HPDE6-E6E7 (cell line): ENCODE measurements at regions not wholly inside any gene's neighbourhood (a gene's known extent, or its start where the extent isn't known, plus 50 kb on each side); places are given as distances from the start of the nearest gene placed in this dataset.

Experiments used
- DNase-seq: peaks from one replicate; pipeline ENCODE4 v3.0.0; 2011; ENCODE audit warnings: missing footprints; ENCODE audit errors: extremely low spot score

DNA sequence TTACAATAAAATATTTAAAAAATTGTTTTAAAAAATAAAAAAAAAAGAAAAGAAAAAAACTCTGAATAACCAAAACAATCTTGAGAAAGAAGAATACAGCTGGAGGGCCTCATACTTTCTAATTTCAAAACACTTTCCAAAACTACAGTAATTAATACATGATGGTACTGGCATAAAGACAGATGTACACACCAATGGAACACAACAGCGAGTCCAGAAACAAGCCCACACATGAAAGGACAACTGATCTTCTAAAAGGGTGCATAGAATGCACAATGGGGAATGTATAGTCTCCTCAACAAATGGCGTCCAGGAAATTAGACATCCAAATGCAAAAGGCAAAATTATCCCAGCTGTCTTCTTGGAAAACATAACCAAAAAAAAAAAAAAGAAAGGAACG lies 99.6 kb downstream of the LURAP1L start:
- no peak for DNase-seq

DNA sequence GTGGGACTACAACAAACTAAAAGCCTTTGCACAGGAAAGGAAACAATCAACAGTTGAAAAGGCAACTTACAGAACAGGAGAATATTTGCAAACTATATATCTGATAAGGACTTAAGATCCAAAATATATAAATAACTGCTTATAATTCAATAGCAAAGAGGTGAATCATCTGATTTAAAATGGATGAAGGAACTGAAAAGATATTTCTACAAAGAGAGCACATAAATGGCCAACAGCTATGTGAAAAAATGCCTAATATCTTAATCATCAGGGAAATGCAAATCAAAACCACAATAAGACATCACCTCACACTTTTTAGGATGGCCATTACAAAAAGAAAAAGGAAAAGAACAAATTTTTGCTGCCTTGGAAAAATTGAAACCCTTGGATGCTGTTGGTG lies 100.4 kb downstream of the LURAP1L start:
- DNase-seq: no peak

DNA sequence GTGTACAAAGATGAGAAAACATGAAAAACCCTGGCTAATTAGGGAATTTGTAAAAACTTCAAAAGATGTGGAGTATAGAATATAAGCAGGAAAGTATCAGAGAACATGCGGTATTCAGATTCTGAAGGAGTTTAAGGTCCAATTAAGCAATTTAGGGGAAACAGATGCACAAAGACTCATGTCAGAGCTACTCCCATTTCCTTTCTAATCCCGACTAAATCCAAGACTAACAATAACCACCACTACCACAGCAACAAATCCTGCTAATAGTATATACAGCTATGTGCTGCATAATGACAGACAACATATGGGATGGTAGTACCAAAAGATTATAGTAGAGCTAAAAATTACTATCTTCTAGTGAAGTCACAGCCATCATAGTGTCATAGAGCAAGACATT lies 102.1 kb downstream of the LURAP1L start:
- no peak for DNase-seq

DNA sequence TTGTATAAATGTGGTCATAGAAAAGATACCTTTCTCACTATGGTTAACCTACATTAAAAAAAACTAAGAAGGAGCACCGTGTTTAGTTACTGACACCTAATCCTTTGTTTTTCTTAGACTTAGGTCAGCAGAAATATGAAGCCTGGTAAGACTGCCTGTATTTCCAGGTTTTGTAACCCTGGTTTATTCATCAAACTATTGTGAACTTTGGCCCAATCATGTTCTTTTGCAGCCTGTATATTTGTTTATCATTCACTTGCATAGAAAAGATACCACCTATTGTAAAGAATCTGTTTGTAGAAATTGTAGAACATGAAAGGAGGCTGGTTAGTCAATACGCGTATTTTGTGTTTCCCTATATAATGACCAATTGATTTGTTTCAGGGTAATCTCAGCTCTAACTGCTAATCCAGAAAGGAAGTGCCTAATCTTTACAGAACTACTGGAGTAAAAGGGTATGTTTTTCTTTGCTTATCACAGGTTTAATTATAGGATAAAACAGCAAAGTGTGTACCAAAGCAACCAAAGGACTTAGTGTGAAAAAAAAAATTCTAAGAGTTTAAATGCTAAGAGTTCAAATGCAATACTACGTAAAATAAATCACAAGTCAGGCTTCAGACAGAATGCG lies 103.6 kb downstream of the LURAP1L start:
- DNase-seq: no peak

DNA sequence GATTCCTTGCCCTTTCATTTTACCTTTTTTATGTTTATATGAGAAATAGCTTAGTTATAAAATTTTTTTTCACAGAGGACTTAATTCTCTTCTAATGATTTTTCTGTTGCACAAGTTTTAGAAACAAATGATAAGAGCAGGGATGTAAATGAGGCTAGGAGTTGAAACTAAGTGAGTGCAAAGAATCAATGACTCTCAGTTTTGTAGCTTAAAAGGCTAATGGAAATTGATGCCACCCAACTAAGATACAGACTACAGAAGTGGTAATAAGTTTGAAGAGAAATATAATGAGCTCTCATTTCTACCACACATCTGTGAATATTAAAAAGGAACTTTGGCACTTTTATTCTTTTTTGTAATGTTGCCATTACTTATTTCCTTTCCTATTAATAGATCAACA lies 105.1 kb downstream of the LURAP1L start:
- DNase-seq: no peak

DNA sequence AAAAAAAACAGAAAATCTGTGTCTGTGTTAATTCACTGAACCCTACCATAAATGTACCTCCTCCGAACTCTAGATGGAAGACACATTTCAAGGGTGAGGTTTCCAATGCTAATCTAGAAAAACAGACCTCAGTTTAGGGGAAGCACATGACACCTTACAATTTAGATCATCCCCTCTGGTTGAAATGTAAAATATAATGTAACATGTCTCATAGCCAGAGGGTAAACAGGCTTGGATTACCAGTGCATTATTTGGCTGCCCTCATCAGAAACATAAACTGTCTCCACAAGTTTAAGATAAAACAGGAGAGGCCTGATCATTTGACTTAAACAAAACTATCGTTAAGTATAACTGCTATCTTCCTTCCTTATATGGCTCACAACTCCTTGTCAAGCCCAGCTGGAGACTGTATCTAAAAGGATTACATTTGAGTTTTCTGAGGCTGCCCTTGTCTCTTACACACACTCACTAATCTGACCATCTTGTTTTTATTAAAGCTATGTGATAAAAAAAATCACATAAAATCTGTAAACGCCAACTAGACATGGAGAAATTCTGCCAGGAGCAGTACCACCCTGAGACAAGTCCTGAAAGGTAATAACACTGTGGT lies 105.7 kb downstream of the LURAP1L start:
- no peak for DNase-seq

DNA sequence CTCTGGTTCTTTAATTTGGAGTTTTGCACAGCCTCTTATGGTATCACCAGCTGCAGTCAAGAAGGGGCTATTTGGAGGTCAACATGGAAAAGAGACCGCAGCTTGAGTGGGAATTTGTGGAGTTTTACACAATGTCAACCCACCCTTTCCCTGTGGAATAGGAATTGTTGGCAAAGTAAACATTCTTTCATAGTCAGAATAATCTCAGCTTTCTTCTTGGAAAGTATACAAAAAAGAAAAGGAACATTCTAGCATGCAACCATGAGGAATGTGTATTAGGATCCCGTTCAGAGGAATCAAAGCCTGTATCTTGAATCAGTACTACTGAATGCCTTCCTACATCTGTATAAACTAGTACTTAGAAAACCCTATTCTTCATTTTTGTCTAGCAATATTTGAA lies 107.6 kb downstream of the LURAP1L start:
- no peak for DNase-seq

DNA sequence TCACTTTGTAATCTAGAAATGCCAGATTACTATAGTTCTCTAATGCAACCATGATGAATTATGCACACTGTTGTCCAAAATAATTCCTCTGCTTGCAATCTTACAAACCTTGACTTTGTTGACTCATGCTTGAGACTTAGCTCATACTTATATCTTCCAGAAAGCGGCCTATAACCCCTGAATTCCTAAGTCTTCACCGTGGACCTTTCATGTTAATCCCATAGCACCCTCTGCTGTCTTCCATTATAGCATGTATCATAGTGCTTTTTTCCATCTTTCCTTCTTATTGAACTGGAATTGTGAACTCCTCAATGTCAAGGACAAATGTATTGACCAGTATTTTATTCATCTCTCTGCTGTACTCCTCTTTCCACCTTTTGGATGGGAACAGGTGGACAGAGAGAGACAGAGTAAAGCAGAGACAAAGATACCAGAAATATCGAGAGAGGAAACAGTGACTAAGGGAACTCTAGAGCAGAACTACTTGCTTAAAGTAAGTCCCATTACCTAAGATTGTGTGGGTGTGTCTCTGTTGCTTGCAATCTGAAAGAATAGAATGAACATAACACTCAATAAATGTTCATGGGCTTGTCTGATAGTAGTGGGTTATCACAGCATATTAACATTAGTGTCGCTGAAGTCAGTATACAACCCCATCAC lies 110.0 kb downstream of the LURAP1L start:
- peak; percentile 25 for DNase-seq

DNA sequence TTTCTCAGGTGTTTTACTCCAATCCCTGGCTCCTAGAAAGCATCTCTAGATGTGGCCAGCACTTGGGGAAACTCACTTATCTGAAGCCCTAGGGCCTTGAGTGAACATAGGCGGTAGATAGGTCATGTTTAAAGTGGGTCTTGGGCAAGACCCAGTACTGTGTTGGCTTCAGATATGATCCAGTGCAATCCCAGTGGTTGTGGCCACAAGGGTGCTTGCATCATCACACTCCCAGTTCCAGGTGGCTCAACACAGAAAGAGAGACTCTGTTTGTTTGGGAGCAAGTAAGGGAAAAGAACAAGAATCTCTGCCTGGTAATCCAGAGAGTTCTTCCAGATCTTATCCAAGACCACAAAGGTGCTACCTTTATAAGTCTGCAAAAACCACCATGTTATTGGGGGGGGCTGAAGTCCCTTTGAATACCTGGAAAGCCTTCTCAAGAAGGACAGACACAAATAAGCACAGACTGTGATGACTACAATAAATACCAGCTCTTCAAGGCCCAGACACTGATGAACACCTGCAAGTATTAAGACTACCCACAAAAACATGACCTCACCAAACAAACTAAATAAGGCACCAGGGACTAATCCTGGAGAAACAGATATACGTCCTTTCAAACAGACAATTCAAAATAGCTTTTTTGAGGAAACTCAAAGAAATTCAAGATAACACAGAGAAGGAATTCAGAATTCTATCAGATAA lies 114.7 kb downstream of the LURAP1L start:
- no peak for DNase-seq

DNA sequence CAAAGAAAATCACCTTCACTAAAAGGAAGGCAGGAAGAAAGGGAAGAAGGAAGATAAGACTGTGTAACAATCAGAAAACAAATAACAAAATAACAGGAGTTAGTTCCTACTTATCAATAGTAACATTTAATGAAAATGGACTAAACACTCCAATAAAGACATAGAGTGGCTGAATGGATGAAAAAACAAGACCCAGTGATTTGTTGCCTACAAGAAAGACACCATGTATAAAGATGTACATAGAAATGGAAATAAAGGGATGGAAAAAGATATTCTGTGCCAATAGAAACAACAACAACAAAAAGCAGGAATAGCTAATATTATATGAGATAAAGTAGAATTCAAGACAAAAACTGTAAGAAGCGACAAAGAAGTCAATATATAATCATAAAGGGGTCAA lies 116.8 kb downstream of the LURAP1L start:
- DNase-seq: no peak

DNA sequence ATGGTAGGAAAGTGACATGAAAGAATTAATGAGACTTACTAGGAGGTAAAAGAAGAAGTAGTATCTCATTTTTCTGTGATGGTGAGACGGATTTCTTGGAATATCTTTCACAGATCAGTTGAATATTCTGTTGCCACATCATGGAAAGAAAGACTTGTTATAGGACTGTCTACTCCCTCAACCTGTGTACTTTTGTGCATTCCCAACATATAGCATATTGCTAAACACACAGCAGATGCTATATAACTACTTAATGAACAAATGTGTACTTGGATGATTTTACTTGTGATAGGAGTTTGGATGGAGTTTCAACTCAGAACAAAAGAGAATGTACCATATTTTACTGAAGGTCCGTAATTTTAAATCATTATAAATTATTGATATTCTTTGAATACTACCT lies 128.5 kb downstream of the LURAP1L start:
- DNase-seq: no peak

DNA sequence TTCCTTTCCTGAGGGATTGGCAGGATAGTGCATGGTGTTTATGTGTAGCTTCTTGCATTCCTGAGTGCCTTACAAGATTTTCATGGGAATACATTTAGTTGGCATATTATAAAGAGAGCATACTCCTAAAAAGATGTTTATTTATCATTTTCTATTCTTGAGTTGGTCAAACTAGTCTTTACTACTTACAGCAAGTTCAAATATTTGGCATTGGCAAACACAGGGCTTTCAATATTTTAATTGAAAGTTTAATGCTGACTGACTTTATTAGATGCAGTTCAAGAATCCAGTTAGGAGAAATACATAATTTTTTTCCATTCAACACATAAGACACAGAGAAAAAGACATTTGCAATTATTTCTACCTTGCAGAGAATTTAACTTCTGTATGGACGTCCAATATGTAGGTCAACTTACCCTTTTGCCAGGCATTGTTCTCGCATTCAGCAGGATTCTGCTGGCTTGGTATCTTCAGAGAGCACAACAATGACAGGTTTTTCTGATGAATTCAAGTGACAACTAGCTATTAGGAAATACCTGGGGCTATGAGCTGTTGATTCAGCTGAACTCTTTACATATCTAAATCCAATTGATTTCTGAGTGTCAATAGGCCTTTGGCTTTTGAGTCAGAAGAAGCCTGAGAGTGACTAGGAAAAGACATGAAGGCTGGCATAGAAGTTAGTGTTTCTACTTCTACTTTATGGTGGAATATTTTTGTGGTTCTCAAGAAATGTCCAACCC lies 129.6 kb downstream of the LURAP1L start:
- no peak for DNase-seq

DNA sequence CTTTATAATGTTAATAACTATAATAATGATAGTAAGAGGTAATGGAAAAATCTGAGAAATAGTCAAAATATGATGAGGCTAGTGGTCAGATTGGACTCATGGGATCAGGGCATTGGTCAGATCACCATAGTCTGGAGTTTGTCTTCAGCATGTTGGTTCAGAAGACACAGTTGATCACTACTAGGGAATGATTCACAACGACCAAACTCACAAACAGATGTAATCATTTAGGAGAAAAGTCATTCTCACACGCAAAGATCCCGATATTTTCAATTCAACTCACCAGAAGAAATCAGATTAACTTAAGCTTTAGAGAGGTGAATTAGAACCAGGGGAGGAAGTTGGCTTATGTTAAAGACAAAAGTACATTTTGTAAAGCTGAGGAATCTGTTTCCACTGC lies 131.8 kb downstream of the LURAP1L start:
- no peak for DNase-seq

DNA sequence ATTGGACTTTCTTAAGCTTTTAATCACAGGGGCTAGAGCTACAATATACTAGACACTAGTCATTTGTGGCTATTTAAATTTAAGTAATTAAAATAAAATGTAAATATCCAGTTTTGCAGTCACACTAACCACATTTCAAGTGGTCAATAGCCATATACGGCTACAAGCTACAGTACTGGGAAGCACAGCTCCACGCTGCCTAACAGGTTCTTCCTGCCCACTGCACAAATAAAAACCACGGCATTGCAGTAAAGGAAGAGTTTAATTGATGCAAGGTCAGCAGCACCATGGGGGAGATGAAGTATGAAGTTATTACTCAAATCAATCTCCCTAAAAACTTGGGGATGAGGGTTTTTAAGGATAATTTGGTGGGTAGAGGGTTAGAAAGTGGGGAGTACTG lies 134.1 kb downstream of the LURAP1L start:
- no peak for DNase-seq

DNA sequence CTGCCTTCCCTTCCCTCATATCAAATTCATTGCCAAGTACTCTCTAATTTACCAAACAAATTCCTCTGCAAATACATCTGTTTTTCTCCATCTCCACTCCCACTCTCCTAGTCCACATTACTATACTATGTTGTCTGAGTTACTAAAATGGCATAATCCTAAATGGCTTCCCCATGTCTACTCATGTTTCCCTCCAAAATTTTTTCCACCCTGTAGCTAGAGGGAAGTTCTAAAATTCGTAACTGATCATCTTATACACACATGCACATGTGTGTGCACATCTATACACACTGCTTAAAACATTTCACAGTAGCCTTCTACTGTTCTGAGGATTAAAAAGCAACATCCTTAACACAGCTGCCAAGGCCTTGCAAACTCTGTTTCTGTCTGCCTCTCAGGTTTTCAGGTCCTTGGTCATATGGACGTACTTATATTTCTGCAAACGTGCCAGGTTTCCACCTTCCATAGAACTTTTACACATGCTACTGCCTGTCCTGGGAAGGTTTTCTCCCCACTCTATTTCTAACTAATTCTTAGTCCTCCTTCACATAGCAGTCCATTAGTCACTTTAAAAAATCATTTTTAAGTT lies 140.6 kb downstream of the LURAP1L start:
- no peak for DNase-seq

DNA sequence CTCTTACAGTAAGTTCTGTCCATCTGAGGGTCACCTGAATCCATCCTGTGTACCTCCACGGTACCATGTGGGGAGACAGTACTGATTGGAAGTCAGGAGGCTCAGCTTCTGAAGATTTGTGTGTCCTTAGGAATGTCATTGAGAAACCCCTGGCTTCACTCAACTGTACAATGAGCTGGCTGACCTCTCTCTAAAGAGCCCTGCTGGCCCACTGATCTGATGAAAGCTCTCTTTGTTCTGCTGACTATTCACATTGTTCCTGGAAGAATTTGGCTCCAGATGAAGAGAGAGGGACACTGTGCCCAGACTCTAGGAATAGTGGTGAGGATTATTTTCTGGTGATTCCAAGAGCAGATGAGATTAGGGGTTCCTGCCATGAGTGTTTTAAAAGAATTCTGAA lies 141.2 kb downstream of the LURAP1L start:
- no peak for DNase-seq

DNA sequence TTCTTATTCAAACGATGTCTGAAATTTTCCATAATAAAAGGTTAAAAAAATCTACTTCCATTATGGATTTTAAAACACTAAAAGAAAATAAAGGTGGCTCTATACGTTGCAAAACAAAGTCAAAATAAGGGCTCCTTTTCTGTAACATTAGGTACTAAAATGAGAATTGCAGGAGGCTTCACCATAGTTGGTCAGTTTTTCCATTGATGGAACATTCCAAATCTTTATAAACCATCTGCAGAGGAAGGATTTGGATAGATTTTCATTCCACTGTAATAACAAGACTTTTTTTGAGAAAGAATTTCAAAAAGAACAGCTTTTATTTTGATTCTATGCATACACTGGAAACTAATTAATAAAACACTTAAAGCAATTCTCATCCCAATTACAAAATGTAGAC lies 145.6 kb downstream of the LURAP1L start:
- no peak for DNase-seq

DNA sequence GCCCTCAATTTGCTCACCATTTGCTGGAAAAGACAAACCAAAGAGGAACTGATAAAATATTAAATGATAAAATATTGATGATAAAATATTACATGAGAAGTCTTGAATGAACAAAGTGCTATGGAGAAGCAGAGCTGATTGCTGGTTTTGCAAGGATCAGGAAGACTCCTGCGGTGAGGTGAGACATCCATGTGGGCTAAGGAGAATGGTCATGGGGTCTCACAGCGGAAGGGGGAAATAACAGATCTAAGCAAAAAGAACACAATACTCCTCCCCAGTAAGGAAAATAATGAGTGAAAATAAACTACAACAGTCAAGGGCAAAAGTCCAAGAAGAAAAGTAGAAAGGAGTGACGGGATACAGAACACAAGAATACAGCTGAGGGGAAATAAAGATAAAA lies 146.8 kb downstream of the LURAP1L start:
- DNase-seq: no peak

DNA sequence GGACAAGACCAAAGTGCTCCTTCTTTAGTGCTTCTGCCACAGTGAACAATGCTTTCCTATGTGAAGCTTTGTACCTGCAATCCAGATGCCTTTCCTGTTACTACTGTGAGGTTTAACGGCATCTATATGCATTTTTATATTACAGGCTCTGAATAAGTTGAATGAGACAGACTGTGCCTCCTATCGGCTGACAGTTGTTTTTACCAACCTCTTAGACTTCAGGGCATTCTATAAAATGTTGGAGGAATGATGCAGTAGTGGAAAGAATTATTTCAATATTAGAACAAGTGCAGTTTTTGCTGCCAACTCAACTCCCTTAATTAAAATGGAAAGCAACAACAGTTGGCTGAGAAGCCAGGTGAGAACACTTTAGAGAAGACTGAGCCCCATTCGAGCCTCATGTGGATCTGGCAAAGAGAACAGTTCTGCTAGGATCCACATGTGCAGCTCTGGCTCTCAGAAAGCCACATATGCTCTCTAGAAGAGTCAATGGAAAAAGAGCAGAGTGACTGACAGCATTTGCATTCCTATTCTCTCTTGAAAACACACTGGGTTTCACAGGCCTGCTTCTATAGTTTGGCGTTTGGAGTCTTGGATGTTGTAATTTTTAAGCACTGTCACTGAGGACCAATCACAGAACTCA lies 147.5 kb downstream of the LURAP1L start:
- DNase-seq: no peak

DNA sequence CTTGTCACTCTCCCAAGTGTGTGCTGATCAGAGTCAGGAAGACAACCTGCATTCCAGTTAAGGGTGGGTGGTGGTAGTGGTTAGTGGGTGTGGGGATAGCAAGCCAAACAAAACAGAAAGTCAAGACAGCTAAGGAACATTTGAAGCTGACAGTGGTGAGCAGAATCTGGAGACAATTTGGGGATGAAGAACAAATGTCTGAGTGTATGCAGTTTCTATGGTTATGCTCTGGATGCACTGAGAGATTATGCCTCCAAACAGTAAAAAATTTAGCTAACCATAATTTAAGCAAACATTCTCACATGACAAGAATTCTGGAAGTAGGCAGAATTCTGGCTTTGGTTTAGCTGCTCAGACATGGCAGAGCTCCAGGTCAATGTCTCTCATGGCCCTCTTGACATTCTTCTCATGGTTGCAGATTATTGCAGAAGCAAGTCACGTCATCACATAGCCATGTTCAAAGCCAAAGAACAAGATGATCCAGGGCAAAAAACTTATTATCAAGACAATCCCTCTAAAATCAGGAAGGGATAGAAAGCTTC lies 148.7 kb downstream of the LURAP1L start:
- DNase-seq: no peak

DNA sequence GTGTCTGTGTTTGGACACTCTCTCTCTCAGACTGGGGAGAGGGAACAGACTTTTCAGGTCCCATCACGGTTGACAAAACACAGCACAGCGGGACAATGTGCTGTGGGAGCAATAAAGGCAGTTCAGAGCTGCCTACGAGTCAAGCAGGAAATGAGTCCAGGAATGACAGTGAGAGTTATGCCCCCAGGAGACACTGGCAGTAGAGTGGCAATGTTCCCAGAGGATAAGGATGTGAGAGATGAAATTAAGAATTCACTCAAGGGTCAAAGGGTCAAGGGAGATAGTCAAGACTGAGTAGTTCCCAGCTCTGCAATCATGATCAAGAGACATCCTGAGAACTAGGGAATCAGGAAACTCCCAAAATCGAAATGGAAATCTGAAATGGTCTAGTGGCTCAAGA lies 156.1 kb downstream of the LURAP1L start:
- no peak for DNase-seq
